H1 (cell line): ENCODE measurements at regions not wholly inside any gene's neighbourhood (a gene's known extent, or its start where the extent isn't known, plus 50 kb on each side); places are given as distances from the start of the nearest gene placed in this dataset.

Experiments
- CTCF ChIA-PET: fragments of 300-600 bp; sonication (Branson Sonifier 250); formaldehyde crosslinking; loops from one replicate; lab custom pipeline; 2021; ENCODE audit not compliant: partially characterized antibody; lab: Charles Lee
- POLR2A ChIA-PET: fragments of 300-600 bp; sonication (Branson Sonifier 250); formaldehyde crosslinking; loops from one replicate; lab custom pipeline; 2021; ENCODE audit warnings: inconsistent platforms; ENCODE audit not compliant: partially characterized antibody; lab: Charles Lee
- DNase-seq, 2 experiments: peaks; one replicate each; pipeline versions ENCODE4 v3.0.0 to v3.0.0-alpha.2; 2010 to 2022; ENCODE audit warnings: low spot score in 2 of 2, low read depth in 1 of 2, mixed read lengths in 1 of 2
- FAIRE-seq: peaks from 2 replicates; lab custom pipeline; 2011; peaks lifted over from hg19 to GRCh38; lab: Jason Lieb, UNC
- H2AFZ ChIP-seq: 2 replicates; pipeline ENCODE4 v1.8.1; 2012; ENCODE audit warnings: low read length, inconsistent platforms
- H2AK5ac ChIP-seq: 2 replicates; pipeline ENCODE4 v1.6.1; 2013; ENCODE audit warnings: low read depth, low read length
- H2BK120ac ChIP-seq: replicated peaks from 2 replicates; pipeline ENCODE3; 2013; ENCODE audit warnings: low read depth, low read length, inconsistent platforms
- H2BK12ac ChIP-seq: 2 replicates; pipeline ENCODE4 v1.6.1; 2013; ENCODE audit warnings: low read depth, low read length
- H2BK15ac ChIP-seq: 2 replicates; pipeline ENCODE4 v1.6.1; 2013; ENCODE audit warnings: low read length
- H2BK20ac ChIP-seq: 2 replicates; pipeline ENCODE4 v1.6.1; 2013; ENCODE audit warnings: low read length
- H2BK5ac ChIP-seq: 2 replicates; pipeline ENCODE4 v1.6.1; 2013; ENCODE audit warnings: low read depth, low read length
- H3K14ac ChIP-seq: 2 replicates; pipeline ENCODE4 v1.6.1; 2013; ENCODE audit warnings: inconsistent platforms; ENCODE audit not compliant: insufficient read length
- H3K18ac ChIP-seq: 2 replicates; pipeline ENCODE4 v1.6.1; 2013; ENCODE audit warnings: low read length; ENCODE audit errors: extremely low read depth
- H3K23ac ChIP-seq: 2 replicates; pipeline ENCODE4 v1.6.1; 2013; ENCODE audit warnings: inconsistent platforms; ENCODE audit not compliant: insufficient read length
- H3K23me2 ChIP-seq: 2 replicates; pipeline ENCODE4 v1.6.1; 2013; ENCODE audit warnings: low read depth, low read length
- H3K27ac ChIP-seq: 2 replicates; pipeline ENCODE4 v1.6.1; 2011; ENCODE audit warnings: low read depth, low read length, inconsistent platforms
- H3K27me3 ChIP-seq, 4 experiments: replicated peaks in 1 of 4; 1 replicate in 1 of 4; 2 replicates in 3 of 4; pipeline versions ENCODE4 v1.6.1 to v1.8.1; 2011 to 2013; ENCODE audit warnings: low read length in 3 of 4, mild to moderate bottlenecking in 3 of 4, inconsistent platforms in 2 of 4, mixed read lengths in 2 of 4, moderate library complexity in 1 of 4; ENCODE audit not compliant: control insufficient read depth in 3 of 4, insufficient read depth in 3 of 4; ENCODE audit errors: extremely low read depth in 1 of 4
- H3K36me3 ChIP-seq, 4 experiments: 2 replicates each; pipeline versions ENCODE4 v1.6.1 to v1.8.1; 2011 to 2013; ENCODE audit warnings: mild to moderate bottlenecking in 4 of 4, low read length in 3 of 4, moderate library complexity in 2 of 4, control low read depth in 1 of 4, inconsistent platforms in 1 of 4; ENCODE audit not compliant: insufficient read depth in 4 of 4, control insufficient read depth in 2 of 4
- H3K4ac ChIP-seq: replicated peaks from 2 replicates; pipeline ENCODE3; 2013; ENCODE audit warnings: low read length, low read depth, mixed read lengths, inconsistent platforms; ENCODE audit not compliant: insufficient read length
- H3K4me1 ChIP-seq, 4 experiments: replicated peaks in 1 of 4; 1 replicate in 1 of 4; 2 replicates in 3 of 4; pipeline versions ENCODE4 v1.6.1 to v1.8.1; 2011 to 2013; ENCODE audit warnings: low read length in 3 of 4, inconsistent platforms in 2 of 4, mixed read lengths in 1 of 4; ENCODE audit not compliant: insufficient read depth in 4 of 4, control insufficient read depth in 3 of 4
- H3K4me2 ChIP-seq, 2 experiments: 2 replicates each; pipeline versions ENCODE4 v1.6.1 to v1.8.1; 2011 to 2013; ENCODE audit warnings: low read depth in 2 of 2, low read length in 2 of 2, control low read depth in 1 of 2, inconsistent platforms in 1 of 2, mild to moderate bottlenecking in 1 of 2; ENCODE audit not compliant: insufficient read depth in 1 of 2
- H3K4me3 ChIP-seq, 4 experiments: fragments of 200-600, 300-600 bp in 1 of 4; sonication (generic), shearing (Covaris generic), sonication (Bioruptor Twin) in 1 of 4; 2 replicates each; pipeline versions ENCODE4 v1.5.1 to v1.8.1; 2011 to 2016; ENCODE audit warnings: low read length in 4 of 4, low read depth in 3 of 4, control low read depth in 2 of 4, inconsistent platforms in 2 of 4, mild to moderate bottlenecking in 2 of 4, mixed read lengths in 1 of 4, moderate library complexity in 1 of 4; ENCODE audit not compliant: insufficient read depth in 2 of 4; ENCODE audit errors: extremely low read depth in 1 of 4
- H3K56ac ChIP-seq: replicated peaks from 2 replicates; pipeline ENCODE3; 2013; ENCODE audit warnings: low read depth, mild to moderate bottlenecking, mixed read lengths, low read length, inconsistent platforms; ENCODE audit not compliant: insufficient read length
- H3K79me1 ChIP-seq: 2 replicates; pipeline ENCODE4 v1.6.1; 2013; ENCODE audit warnings: low read depth, low read length, control low read depth
- H3K79me2 ChIP-seq, 2 experiments: 2 replicates each; pipeline versions ENCODE4 v1.6.1 to v1.8.1; 2012 to 2013; ENCODE audit warnings: low read length in 2 of 2, mild to moderate bottlenecking in 2 of 2, inconsistent platforms in 1 of 2; ENCODE audit not compliant: insufficient read depth in 2 of 2, control insufficient read depth in 1 of 2
- H3K9ac ChIP-seq, 4 experiments: replicated peaks in 1 of 4; 1 replicate in 1 of 4; 2 replicates in 3 of 4; pipeline versions ENCODE4 v1.6.1 to v1.8.1; 2011 to 2013; ENCODE audit warnings: low read depth in 3 of 4, low read length in 3 of 4, control low read depth in 2 of 4, mild to moderate bottlenecking in 2 of 4, moderate library complexity in 2 of 4, inconsistent platforms in 1 of 4; ENCODE audit errors: extremely low read depth in 1 of 4
- H3K9me3 ChIP-seq, 2 experiments: 2 replicates each; pipeline versions ENCODE4 v1.6.1 to v1.8.1; 2012 to 2013; ENCODE audit warnings: mild to moderate bottlenecking in 2 of 2, moderate library complexity in 2 of 2, control low read depth in 1 of 2, inconsistent platforms in 1 of 2, low read depth in 1 of 2, low read length in 1 of 2, mixed read lengths in 1 of 2; ENCODE audit not compliant: insufficient read depth in 2 of 2
- H4K20me1 ChIP-seq, 2 experiments: replicated peaks in 1 of 2; 2 replicates each; pipeline versions ENCODE3 to v1.8.1; 2011 to 2013; ENCODE audit warnings: inconsistent platforms in 2 of 2, low read length in 2 of 2, mild to moderate bottlenecking in 1 of 2; ENCODE audit not compliant: insufficient read depth in 2 of 2, control insufficient read depth in 1 of 2
- H4K5ac ChIP-seq: 2 replicates; pipeline ENCODE4 v1.6.1; 2013; ENCODE audit warnings: low read length, low read depth, mixed read lengths, inconsistent platforms; ENCODE audit not compliant: insufficient read length
- H4K8ac ChIP-seq: 2 replicates; pipeline ENCODE4 v1.8.0; 2013; ENCODE audit warnings: mild to moderate bottlenecking, moderate library complexity, low read length, inconsistent platforms; ENCODE audit not compliant: insufficient read depth; ENCODE audit errors: extremely low read depth
- H4K91ac ChIP-seq: replicated peaks from 2 replicates; pipeline ENCODE3; 2013; ENCODE audit warnings: low read length, mixed read lengths, inconsistent platforms; ENCODE audit not compliant: insufficient read length
- ASH2L ChIP-seq: fragments of 200-600, 300-600 bp; sonication (generic); IDR thresholded peaks from one replicate; pipeline ENCODE4 v1.7.1; 2017; ENCODE audit warnings: low read length
- ATF3 ChIP-seq: IDR thresholded peaks from 2 replicates; pipeline ENCODE4 v1.6.1; 2011; ENCODE audit warnings: low read depth, mild to moderate bottlenecking, low read length; ENCODE audit not compliant: insufficient read depth
- CHD1 ChIP-seq: IDR thresholded peaks from 2 replicates; pipeline ENCODE4 v1.6.1; 2012; ENCODE audit warnings: low read depth, low read length, improper control_type of control experiment
- CHD2 ChIP-seq: IDR thresholded peaks from 2 replicates; pipeline ENCODE4 v1.6.1; 2012; ENCODE audit warnings: low read length, improper control_type of control experiment
- EGR1 ChIP-seq: IDR thresholded peaks from 2 replicates; pipeline ENCODE4 v1.6.1; 2011; ENCODE audit warnings: low read depth, low read length, borderline replicate concordance
- GTF2F1 ChIP-seq: IDR thresholded peaks from 2 replicates; pipeline ENCODE4 v1.6.1; 2012; ENCODE audit warnings: low read depth, low read length, improper control_type of control experiment, borderline replicate concordance
- HDAC2 ChIP-seq, 2 experiments: fragments of 300-600 bp in 1 of 2; sonication (generic) in 1 of 2; IDR thresholded peaks; 2 replicates each; pipeline ENCODE4 v1.6.1; 2011 to 2012; ENCODE audit warnings: low read depth in 2 of 2, low read length in 2 of 2, mild to moderate bottlenecking in 2 of 2, moderate library complexity in 2 of 2, borderline replicate concordance in 1 of 2, inconsistent platforms in 1 of 2
- HDAC6 ChIP-seq: IDR thresholded peaks from one replicate; pipeline ENCODE4 v1.7.1; 2012; ENCODE audit warnings: low read depth, mild to moderate bottlenecking, inconsistent platforms, low read length, moderate library complexity
- JUND ChIP-seq: IDR thresholded peaks from 2 replicates; pipeline ENCODE4 v1.6.1; 2011; ENCODE audit warnings: mild to moderate bottlenecking, improper control_type of control experiment, low read length
- KDM1A ChIP-seq: fragments of 200-600, 300-600 bp; sonication (generic); IDR thresholded peaks from 2 replicates; pipeline ENCODE4 v1.7.1; 2016; ENCODE audit warnings: mild to moderate bottlenecking, low read length, borderline replicate concordance
- RBBP5 ChIP-seq: IDR thresholded peaks from 2 replicates; pipeline ENCODE4 v1.7.1; 2012; ENCODE audit warnings: low read depth, mild to moderate bottlenecking, inconsistent platforms, low read length, moderate library complexity, borderline replicate concordance
- RXRA ChIP-seq: IDR thresholded peaks from 2 replicates; pipeline ENCODE4 v1.6.1; 2011; ENCODE audit warnings: low read depth, mild to moderate bottlenecking, low read length, moderate library complexity; ENCODE audit not compliant: insufficient read depth
- SP1 ChIP-seq: IDR thresholded peaks from 2 replicates; pipeline ENCODE4 v1.6.1; 2011; ENCODE audit warnings: low read depth, low read length
- SRF ChIP-seq: IDR thresholded peaks from 2 replicates; pipeline ENCODE4 v1.6.1; 2011; ENCODE audit warnings: mild to moderate bottlenecking, low read depth, low read length, moderate library complexity
- TAF1 ChIP-seq: IDR thresholded peaks from 2 replicates; pipeline ENCODE4 v1.6.1; 2011; ENCODE audit warnings: mild to moderate bottlenecking, low read depth, low read length
- TEAD4 ChIP-seq: IDR thresholded peaks from 2 replicates; pipeline ENCODE4 v1.6.1; 2012; ENCODE audit warnings: low read depth, low read length, inconsistent platforms, mixed read lengths
- WGBS, 2 experiments: shearing (Covaris generic) in 1 of 2; methylation state at CpG; one replicate each; pipeline versions ENCODE4 v1.1.6 to v1.1.7; 2013 to 2015; ENCODE audit warnings: low lambda C conversion rate in 2 of 2, mixed read lengths in 2 of 2, inconsistent platforms in 1 of 2, low coverage in 1 of 2, missing lambda C conversion rate in 1 of 2; ENCODE audit not compliant: insufficient replicate concordance in 2 of 2, insufficient coverage in 1 of 2, insufficient read length in 1 of 2; ENCODE audit errors: extremely low coverage in 1 of 2, missing lambda C conversion rate in 1 of 2; 5-methylcytosine and 5-hydroxymethylcytosine counted together

- POLR2A ChIA-PET, result no interaction called here
- Histone ChIP-seq H3K23ac (no peak overlapping the region), H4K20me1 (no peaks in the 10 kb centered on the region), H3K79me1 (no peaks in the 10 kb centered on the region), H3K4me1 (no peaks in the 10 kb centered on the region), H3K56ac (no peak overlapping the region), H3K9ac (no peak overlapping the region), H3K18ac (no peak overlapping the region), H2AFZ (no peak overlapping the region), H3K4me3 (no peak overlapping the region), H2BK20ac (no peak overlapping the region), H2BK12ac (no peak overlapping the region), H3K14ac (no peak overlapping the region), H2BK120ac (no peak overlapping the region), H3K79me2 (no peaks in the 10 kb centered on the region), H4K8ac (no peak overlapping the region), H3K27ac (no peak overlapping the region), H3K9me3 (peaks cover 7 to 10% of the 10 kb centered on the region in 2 experiments), H4K91ac (no peak overlapping the region), H4K5ac (no peak overlapping the region), H2AK5ac (no peak overlapping the region), H2BK5ac (no peak overlapping the region), H3K4ac (no peak overlapping the region), H3K4me2 (no peak overlapping the region), H2BK15ac (no peak overlapping the region), H3K27me3 (no peaks in the 10 kb centered on the region), H3K23me2 (no peaks in the 10 kb centered on the region), H3K36me3 (no peaks in the 10 kb centered on the region; a peak in 1 of 8 replicates)
- DNase-seq (no peak), FAIRE-seq (no peak)
- WGBS, 2 experiments, result 92% methylated on average over 5 of the region's 5 CpGs; no CpG with 5 or more reads in 1 of the 2 experiments
- CTCF ChIA-PET, result interaction anchor here (1.5 kb wide), 1 partner anchor 9 kb away, joined by 5 read pairs; no protein-coding TSS in a partner anchor
- no peak for TF ChIP-seq HDAC6
- TF ChIP-seq KDM1A, result no peak
- TF ChIP-seq ASH2L, result no peak
- no peak for TF ChIP-seq GTF2F1
- TF ChIP-seq CHD2, result no peak
- TF ChIP-seq EGR1, result no peak
- no peak for TF ChIP-seq SP1
- TF ChIP-seq HDAC2 (IDR thresholded peaks at IDR 0.05; ENCODE audit: borderline replicate concordance in 1 of 2, low read depth in 2 of 2, low read length in 2 of 2), result no peak
- no peak for TF ChIP-seq RBBP5
- TF ChIP-seq CHD1, result no peak
- no peak for TF ChIP-seq RXRA
- no peak for TF ChIP-seq TEAD4
- no peak for TF ChIP-seq SRF
- no peak for TF ChIP-seq JUND
- TF ChIP-seq TAF1, result no peak
- no peak for TF ChIP-seq ATF3
These were observed 1178.0 kb downstream of the UQCRFS1 start for GRCh38 chr19:28034936-28035335.
